ENCODE measurements at regions not wholly inside any gene's neighbourhood (a gene's known extent, or its start where the extent isn't known, plus 50 kb on each side); places are given as distances from the start of the nearest gene placed in this dataset.
A peak's percentile ranks its signal among the peaks of the same experiment; 100 is the strongest.

DNA sequence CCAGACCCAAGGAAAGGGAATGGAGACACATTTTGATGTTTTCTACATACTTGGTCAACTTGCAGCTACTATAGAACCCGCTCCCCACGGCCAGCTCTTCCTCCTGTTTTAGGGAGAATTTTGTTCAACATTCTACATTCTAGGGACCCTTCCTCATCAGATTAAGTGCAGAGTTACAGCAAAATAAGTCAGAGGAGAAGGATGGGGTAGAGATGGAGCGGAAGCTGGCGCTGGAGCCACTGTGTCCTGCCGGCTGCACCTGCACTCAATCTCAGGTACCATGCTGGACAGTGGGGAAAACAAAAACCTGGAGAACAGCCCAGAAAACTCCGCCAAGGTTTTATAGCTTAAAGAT lies 79.4 kb upstream of the EN2 start:
- Histone ChIP-seq H2AFZ (ENCODE audit: low read depth, low read length) (no peak overlapping the region), H3K79me2 (ENCODE audit: control insufficient read depth, insufficient read depth, low read length) (no peaks in the 10 kb centered on the region), H3K9me3 (replicated peaks; ENCODE audit: control insufficient read depth, insufficient read depth, low read length) (no peaks in the 10 kb centered on the region), H3K36me3 (ENCODE audit: control insufficient read depth in 2 of 2, extremely low read depth in 1 of 2, insufficient read depth in 2 of 2, low read length in 2 of 2) (no peaks in the 10 kb centered on the region), H3K9ac (replicated peaks; ENCODE audit: extremely low read depth, insufficient read depth, low read length) (no peak overlapping the region), H3K4me2 (ENCODE audit: insufficient read depth, low read length) (no peak overlapping the region), H3K27me3 (ENCODE audit: control insufficient read depth in 2 of 2, insufficient read depth in 2 of 2, low read length in 2 of 2) (peaks cover 88 to 99% of the 10 kb centered on the region in 2 experiments), H3K4me3 (replicated peaks in 1 of 3; ENCODE audit: insufficient read depth in 1 of 3, low read depth in 1 of 3, low read length in 3 of 3) (no peak overlapping the region), H3K27ac (ENCODE audit: insufficient read depth, low read depth, low read length) (no peak overlapping the region), H4K20me1 (replicated peaks; ENCODE audit: control insufficient read depth, extremely low read depth, insufficient read depth, low read length) (no peaks in the 10 kb centered on the region), H3K4me1 (ENCODE audit: control insufficient read depth, extremely low read depth, insufficient read depth, low read length) (peaks cover 2% of the 10 kb centered on the region), H3K9me1 (replicated peaks; ENCODE audit: control insufficient read depth, extremely low read depth, insufficient read depth, low read length) (no peaks in the 10 kb centered on the region)
- FAIRE-seq (no peak), DNase-seq (ENCODE audit: low read depth, low spot score) (no peak)
- intact Hi-C loops (cut with micrococcal nuclease), result loop anchor here (2.0 to 5.0 kb wide), 2 partner anchors 79 to 156 kb away; partner anchors contain the start of gene EN2
- TF ChIP-seq POLR2AphosphoS5 (IDR thresholded peaks at IDR 0.05; ENCODE audit: insufficient read depth, low read depth, low read length) (no peak), EZH2 (IDR thresholded peaks at IDR 0.05; ENCODE audit: borderline replicate concordance, low read depth, low read length, severe bottlenecking) (peak; percentile 18), JUN (IDR thresholded peaks at IDR 0.05; ENCODE audit: borderline replicate concordance, insufficient read depth, insufficient read length, low read depth) (no peak), POLR2A (IDR thresholded peaks at IDR 0.05; ENCODE audit: low read depth, low read length) (no peak), MYC (IDR thresholded peaks at IDR 0.05; ENCODE audit: low read depth, low read length) (no peak)
- CTCF ChIA-PET, result interaction anchor here (1.3 to 3.2 kb wide), 2 partner anchors 21 to 34 kb away, joined by 4 to 14 read pairs; no protein-coding TSS in a partner anchor
- POLR2A ChIA-PET, result no interaction called here
- dilution Hi-C loops (cut with MboI; ENCODE audit: extremely low pct_ligation_motif_present, low sequenced_read_pairs), result no loop called here
- BruUV-seq (replicated peaks), result no TSS peak

DNA sequence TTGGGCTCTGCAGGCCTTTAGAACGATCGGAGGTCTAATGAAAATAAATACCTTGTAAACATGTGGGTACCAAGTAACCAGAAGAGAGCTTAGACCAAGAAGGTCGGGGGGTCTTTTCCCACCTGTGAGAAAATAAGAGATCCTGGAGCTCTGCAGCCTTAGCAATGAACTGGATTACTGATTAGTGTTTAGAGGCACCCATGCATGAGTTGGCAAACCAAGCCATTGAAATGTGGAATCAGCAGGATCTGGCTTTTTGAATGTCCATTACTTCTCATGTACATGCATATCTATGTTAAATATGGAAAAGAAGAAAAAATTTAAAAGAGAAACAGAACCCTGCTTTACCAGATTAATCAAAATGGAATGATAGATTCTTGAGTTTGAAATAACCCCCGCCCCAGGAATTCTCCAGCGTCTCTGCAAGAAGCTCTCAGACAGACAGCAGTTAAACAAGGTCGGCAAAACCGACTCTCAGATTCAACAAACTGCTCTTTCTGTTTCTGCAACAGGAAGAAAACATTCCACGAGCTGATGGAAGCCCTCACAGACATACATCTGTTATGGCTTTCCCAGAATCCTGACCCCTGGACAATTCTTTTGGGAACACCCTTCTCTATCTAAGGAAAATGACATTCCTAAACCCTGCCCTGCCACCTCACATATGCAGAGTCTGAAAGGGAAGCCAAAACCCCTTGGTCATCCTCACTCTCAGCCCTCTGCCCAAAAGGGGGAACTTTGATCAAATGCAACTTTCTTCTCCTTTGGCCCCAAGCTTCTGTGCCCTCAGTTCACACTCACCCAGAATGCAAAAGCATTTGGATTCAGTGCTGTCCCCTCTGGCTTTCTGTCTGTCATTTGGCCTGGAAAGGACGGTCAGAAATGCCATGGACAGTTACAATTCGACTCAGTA lies 78.7 kb upstream of the EN2 start:
- no peaks in the 10 kb centered on the region for H3K9me1 ChIP-seq (replicated peaks; ENCODE audit: control insufficient read depth, extremely low read depth, insufficient read depth, low read length)
- no peaks in the 10 kb centered on the region for H3K9me3 ChIP-seq (replicated peaks; ENCODE audit: control insufficient read depth, insufficient read depth, low read length)
- H3K79me2 ChIP-seq (ENCODE audit: control insufficient read depth, insufficient read depth, low read length), result no peaks in the 10 kb centered on the region
- no peak overlapping the region for H3K4me3 ChIP-seq (replicated peaks in 1 of 3; ENCODE audit: insufficient read depth in 1 of 3, low read depth in 1 of 3, low read length in 3 of 3)
- DNase-seq (ENCODE audit: low read depth, low spot score) (no peak), FAIRE-seq (no peak)
- POLR2A ChIA-PET, result no interaction called here
- no peaks in the 10 kb centered on the region for H4K20me1 ChIP-seq (replicated peaks; ENCODE audit: control insufficient read depth, extremely low read depth, insufficient read depth, low read length)
- no peak overlapping the region for H3K9ac ChIP-seq (replicated peaks; ENCODE audit: extremely low read depth, insufficient read depth, low read length)
- no peaks in the 10 kb centered on the region for H3K4me1 ChIP-seq (ENCODE audit: control insufficient read depth, extremely low read depth, insufficient read depth, low read length)
- CTCF ChIA-PET, result interaction anchor here (0.6 to 3.2 kb wide), 30 partner anchors 7 to 1313 kb away, joined by 3 to 26 read pairs (median 4); no protein-coding TSS in a partner anchor
- dilution Hi-C loops (cut with MboI; ENCODE audit: extremely low pct_ligation_motif_present, low sequenced_read_pairs), result no loop called here
- H3K36me3 ChIP-seq (ENCODE audit: control insufficient read depth in 2 of 2, extremely low read depth in 1 of 2, insufficient read depth in 2 of 2, low read length in 2 of 2), result no peaks in the 10 kb centered on the region
- peaks cover 87 to 96% of the 10 kb centered on the region in 2 experiments for H3K27me3 ChIP-seq (ENCODE audit: control insufficient read depth in 2 of 2, insufficient read depth in 2 of 2, low read length in 2 of 2)
- H2AFZ ChIP-seq (ENCODE audit: low read depth, low read length), result no peak overlapping the region
- H3K4me2 ChIP-seq (ENCODE audit: insufficient read depth, low read length), result no peak overlapping the region
- TF ChIP-seq, protein P1, sequence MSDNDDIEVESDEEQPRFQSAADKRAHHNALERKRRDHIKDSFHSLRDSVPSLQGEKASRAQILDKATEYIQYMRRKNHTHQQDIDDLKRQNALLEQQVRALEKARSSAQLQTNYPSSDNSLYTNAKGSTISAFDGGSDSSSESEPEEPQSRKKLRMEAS (IDR thresholded peaks at IDR 0.05; ENCODE audit: insufficient read depth, insufficient read length), result no peak
- TF ChIP-seq, protein P2, sequence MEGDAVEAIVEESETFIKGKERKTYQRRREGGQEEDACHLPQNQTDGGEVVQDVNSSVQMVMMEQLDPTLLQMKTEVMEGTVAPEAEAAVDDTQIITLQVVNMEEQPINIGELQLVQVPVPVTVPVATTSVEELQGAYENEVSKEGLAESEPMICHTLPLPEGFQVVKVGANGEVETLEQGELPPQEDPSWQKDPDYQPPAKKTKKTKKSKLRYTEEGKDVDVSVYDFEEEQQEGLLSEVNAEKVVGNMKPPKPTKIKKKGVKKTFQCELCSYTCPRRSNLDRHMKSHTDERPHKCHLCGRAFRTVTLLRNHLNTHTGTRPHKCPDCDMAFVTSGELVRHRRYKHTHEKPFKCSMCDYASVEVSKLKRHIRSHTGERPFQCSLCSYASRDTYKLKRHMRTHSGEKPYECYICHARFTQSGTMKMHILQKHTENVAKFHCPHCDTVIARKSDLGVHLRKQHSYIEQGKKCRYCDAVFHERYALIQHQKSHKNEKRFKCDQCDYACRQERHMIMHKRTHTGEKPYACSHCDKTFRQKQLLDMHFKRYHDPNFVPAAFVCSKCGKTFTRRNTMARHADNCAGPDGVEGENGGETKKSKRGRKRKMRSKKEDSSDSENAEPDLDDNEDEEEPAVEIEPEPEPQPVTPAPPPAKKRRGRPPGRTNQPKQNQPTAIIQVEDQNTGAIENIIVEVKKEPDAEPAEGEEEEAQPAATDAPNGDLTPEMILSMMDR (IDR thresholded peaks at IDR 0.05; ENCODE audit: extremely low read depth in 1 of 2, insufficient read depth in 1 of 2, low read depth in 1 of 2, low read length in 2 of 2), result no peak
- TF ChIP-seq POLR2AphosphoS5 (IDR thresholded peaks at IDR 0.05; ENCODE audit: insufficient read depth, low read depth, low read length) (no peak), POLR2A (IDR thresholded peaks at IDR 0.05; ENCODE audit: low read depth, low read length) (no peak), MYC (IDR thresholded peaks at IDR 0.05; ENCODE audit: low read depth, low read length) (no peak), GATA2 (IDR thresholded peaks at IDR 0.05; ENCODE audit: insufficient read depth, insufficient read length, low read depth, low read length) (no peak), EZH2 (IDR thresholded peaks at IDR 0.05; ENCODE audit: borderline replicate concordance, low read depth, low read length, severe bottlenecking) (no peak), FOS (IDR thresholded peaks at IDR 0.05; ENCODE audit: borderline replicate concordance, insufficient read depth, low read length) (no peak), JUN (IDR thresholded peaks at IDR 0.05; ENCODE audit: borderline replicate concordance, insufficient read depth, insufficient read length, low read depth) (no peak)
- H3K27ac ChIP-seq (ENCODE audit: insufficient read depth, low read depth, low read length), result no peak overlapping the region
- intact Hi-C loops (cut with micrococcal nuclease), result loop anchor here (2.0 to 5.0 kb wide), 2 partner anchors 78 to 156 kb away; partner anchors contain the start of gene EN2
- BruUV-seq (replicated peaks), result no TSS peak
